ENCODE measurements at regions not wholly inside any gene's neighbourhood (a gene's known extent, or its start where the extent isn't known, plus 50 kb on each side); places are given as distances from the start of the nearest gene placed in this dataset.

- TF ChIP-seq RCOR1 (IDR thresholded peaks at IDR 0.05; ENCODE audit: insufficient replicate concordance, low read length): no peak
These were observed 74.6 kb upstream of the GALNT5 start (continued) for GRCh38 chr2:157182834-157183396.

DNA sequence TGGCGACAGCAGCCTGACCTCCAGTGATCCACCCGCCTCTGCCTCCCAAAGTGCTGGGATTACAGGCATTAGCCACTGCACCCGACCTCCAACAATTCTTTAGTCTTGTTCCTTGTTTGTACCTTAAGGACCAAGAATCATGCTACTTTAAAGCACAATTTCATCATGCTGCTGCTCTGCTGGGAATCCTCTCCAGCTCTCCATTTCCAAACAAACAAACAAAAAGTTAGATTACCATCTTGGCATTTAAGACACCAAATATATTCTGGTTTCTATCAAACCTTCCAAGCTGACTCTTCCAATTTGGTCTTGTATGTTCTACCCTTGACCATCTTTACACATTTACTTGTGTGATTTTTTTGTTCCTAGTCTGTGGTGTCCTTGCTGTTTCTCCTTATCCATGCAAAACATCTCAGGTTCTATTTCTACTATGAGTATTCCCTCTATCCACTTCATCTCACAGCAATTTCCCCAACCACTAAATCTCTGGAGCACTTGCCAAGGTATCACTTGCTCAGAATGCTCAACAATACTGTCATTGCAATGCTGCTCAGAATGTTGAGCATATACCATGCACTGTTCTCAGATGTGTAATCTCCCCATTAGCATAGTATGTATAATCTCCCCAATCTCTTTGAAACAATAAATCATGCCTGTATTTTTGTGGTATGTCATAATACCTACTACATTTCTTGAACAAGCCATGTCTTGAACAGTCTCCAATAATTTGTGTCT, 73.2 kb upstream of the GALNT5 start:
- Histone ChIP-seq H2BK20ac (ENCODE audit: low read depth, low read length) (peak overlapping the region; percentile 81), H2BK120ac (ENCODE audit: low read depth, low read length) (peak overlapping the region; percentile 74), H3K79me1 (ENCODE audit: low read depth in 1 of 2, low read length in 2 of 2) (no peaks in the 10 kb centered on the region), H3K9me1 (ENCODE audit: insufficient read depth, low read length) (peaks cover 6% of the 10 kb centered on the region), H2AK5ac (ENCODE audit: low read depth, low read length) (peak overlapping the region; percentile 95), H2BK15ac (ENCODE audit: low read depth, low read length) (peak overlapping the region; percentile 59; the same call in 2 of the 3 replicates), H2BK5ac (ENCODE audit: low read depth, low read length, poor library complexity, severe bottlenecking) (peak overlapping the region; percentile 99), H3K56ac (ENCODE audit: extremely low read depth, insufficient read depth, low read length) (0 out of 2 replicates have a peak overlapping the region, but pooled peaks have one; percentile 16), H3K14ac (replicated peaks; ENCODE audit: low read depth, low read length) (peak overlapping the region; percentile 84), H3K4me3 (ENCODE audit: insufficient read depth, low read depth, low read length) (no peak overlapping the region), H4K8ac (ENCODE audit: low read depth in 2 of 2, low read length in 2 of 2) (peak overlapping the region; percentile 51 to 87), H2AFZ (replicated peaks; ENCODE audit: low read length, poor library complexity) (no peak overlapping the region), H4K20me1 (ENCODE audit: insufficient read depth, low read length) (no peaks in the 10 kb centered on the region), H3K27me3 (ENCODE audit: control insufficient read depth, insufficient read depth, low read length) (no peaks in the 10 kb centered on the region), H3K36me3 (ENCODE audit: control insufficient read depth, insufficient read depth, low read length) (no peaks in the 10 kb centered on the region), H3K23ac (ENCODE audit: low read depth, low read length) (peak overlapping the region; percentile 34; the same call in 1 of the 2 replicates), H4K91ac (ENCODE audit: insufficient read depth, low read depth, low read length) (peak overlapping the region; percentile 35), H2AK9ac (replicated peaks; ENCODE audit: low read depth, low read length, poor library complexity) (no peak overlapping the region), H4K5ac (ENCODE audit: low read depth, low read length) (peak overlapping the region; percentile 39), H3K4me2 (ENCODE audit: low read depth, low read length) (no peak overlapping the region; the same call in 1 of the 2 replicates), H3K27ac (ENCODE audit: insufficient read depth, low read length) (peak overlapping the region; percentile 83), H3K4ac (ENCODE audit: low read depth, low read length) (peak overlapping the region; percentile 92), H3K9me3 (ENCODE audit: control insufficient read depth, insufficient read depth, low read length) (no peaks in the 10 kb centered on the region), H3K9ac (ENCODE audit: low read depth, low read length) (no peak overlapping the region), H3K4me1 (ENCODE audit: control insufficient read depth, insufficient read depth, low read length) (peaks cover 20% of the 10 kb centered on the region), H3K18ac (ENCODE audit: low read depth, low read length) (peak overlapping the region; percentile 93)
- WGBS, 2 experiments (ENCODE audit: extremely low coverage in 2 of 2, insufficient read length in 1 of 2): no CpG with 5 or more reads among the region's 3 CpGs
- TF ChIP-seq SMC3 (IDR thresholded peaks at IDR 0.05; ENCODE audit: low read depth, low read length) (no peak), RCOR1 (IDR thresholded peaks at IDR 0.05; ENCODE audit: insufficient replicate concordance, low read length) (no peak), FOS (IDR thresholded peaks at IDR 0.05; ENCODE audit: low read depth, low read length) (no peak), MAFK (IDR thresholded peaks at IDR 0.05; ENCODE audit: low read depth, low read length) (no peak)
- CTCF ChIA-PET: interaction anchor here (1.0 to 1.5 kb wide), 2 partner anchors 9 to 291 kb away, joined by 5 read pairs; no protein-coding TSS in a partner anchor
- ATAC-seq (ENCODE audit: low read depth) (no peak), DNase-seq (peak; percentile 71)
- intact Hi-C loops (cut with micrococcal nuclease) (no loop called here), in situ Hi-C loops (cut with MboI; ENCODE audit: low sequenced_read_pairs) (loop anchor here (5.0 to 10.0 kb wide), 2 partner anchors 290 to 857 kb away; no protein-coding TSS in a partner anchor), dilution Hi-C loops (cut with HindIII; ENCODE audit: low sequenced_read_pairs, unreplicated experiment) (no loop called here)
- POLR2A ChIA-PET (ENCODE audit: unreplicated experiment): no interaction called here
- BruUV-seq (replicated peaks): no TSS peak

Data from IMR-90 (cell line).